ENCODE measurements at regions not wholly inside any gene's neighbourhood (a gene's known extent, or its start where the extent isn't known, plus 50 kb on each side); places are given as distances from the start of the nearest gene placed in this dataset.

DNA sequence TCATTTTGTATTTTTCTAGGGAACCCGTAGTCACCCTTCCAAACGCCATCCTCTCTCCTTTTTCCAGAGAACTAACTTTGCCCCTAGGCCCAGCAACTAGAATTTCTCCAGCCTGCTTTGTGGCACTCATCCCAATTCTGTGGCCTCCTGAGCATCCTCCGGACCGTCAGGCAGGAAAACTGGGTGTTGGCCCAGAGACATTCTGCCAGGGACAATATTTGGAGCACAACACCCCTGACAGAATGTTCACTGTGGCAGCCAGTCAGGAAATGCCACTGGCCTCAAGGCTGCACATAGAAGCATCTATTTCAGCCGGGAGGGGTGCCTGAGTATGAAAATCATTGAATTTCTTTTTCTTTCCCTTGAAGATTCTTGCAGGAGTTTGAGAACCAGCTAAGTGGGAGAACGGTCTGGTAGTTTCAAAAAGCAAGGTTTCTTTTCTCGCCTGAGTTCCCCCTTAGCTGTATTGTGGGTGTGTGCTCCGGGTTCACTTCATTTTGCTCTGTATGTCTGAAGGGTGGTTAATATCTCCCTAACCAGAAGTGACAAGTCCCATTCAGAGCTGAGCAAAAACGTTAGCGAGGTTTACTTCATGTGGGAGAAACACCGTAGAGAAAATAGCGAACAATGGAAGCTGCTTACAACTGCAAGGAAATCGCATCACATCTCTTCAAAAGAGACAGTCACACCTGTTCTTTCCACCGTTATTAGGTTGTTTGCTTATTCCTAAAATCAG lies 108.1 kb upstream of the TPM1 start:
- TF ChIP-seq, protein P1, sequence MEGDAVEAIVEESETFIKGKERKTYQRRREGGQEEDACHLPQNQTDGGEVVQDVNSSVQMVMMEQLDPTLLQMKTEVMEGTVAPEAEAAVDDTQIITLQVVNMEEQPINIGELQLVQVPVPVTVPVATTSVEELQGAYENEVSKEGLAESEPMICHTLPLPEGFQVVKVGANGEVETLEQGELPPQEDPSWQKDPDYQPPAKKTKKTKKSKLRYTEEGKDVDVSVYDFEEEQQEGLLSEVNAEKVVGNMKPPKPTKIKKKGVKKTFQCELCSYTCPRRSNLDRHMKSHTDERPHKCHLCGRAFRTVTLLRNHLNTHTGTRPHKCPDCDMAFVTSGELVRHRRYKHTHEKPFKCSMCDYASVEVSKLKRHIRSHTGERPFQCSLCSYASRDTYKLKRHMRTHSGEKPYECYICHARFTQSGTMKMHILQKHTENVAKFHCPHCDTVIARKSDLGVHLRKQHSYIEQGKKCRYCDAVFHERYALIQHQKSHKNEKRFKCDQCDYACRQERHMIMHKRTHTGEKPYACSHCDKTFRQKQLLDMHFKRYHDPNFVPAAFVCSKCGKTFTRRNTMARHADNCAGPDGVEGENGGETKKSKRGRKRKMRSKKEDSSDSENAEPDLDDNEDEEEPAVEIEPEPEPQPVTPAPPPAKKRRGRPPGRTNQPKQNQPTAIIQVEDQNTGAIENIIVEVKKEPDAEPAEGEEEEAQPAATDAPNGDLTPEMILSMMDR (conservative IDR thresholded peaks at IDR 0.05; ENCODE audit: low read depth, low read length), result no peak
- no peak for TF ChIP-seq EZH2 (IDR thresholded peaks at IDR 0.05; ENCODE audit: borderline replicate concordance, low read depth, low read length, poor library complexity, severe bottlenecking)

All from A673 (cell line).